Activated naive CD8-positive, alpha-beta T cell treated with anti-CD3 and anti-CD28 coated beads, Interleukin-2, amount 50 U/mL, for 24 hours (primary cell): ENCODE measurements at regions not wholly inside any gene's neighbourhood (a gene's known extent, or its start where the extent isn't known, plus 50 kb on each side); places are given as distances from the start of the nearest gene placed in this dataset.

Experiments used
- ATAC-seq: fragments of 150-1000 bp; cut with Tn5 transposase; one replicate; pipeline ENCODE4 v1.10.0; 2021
- DNase-seq: peaks from one replicate; pipeline ENCODE4 v3.0.0; 2021
- H3K27ac Mint-ChIP-seq: one replicate; pipeline ENCODE4 v1.8.0; 2021; ENCODE audit warnings: mild to moderate bottlenecking, mixed read lengths
- H3K27me3 Mint-ChIP-seq: one replicate; pipeline ENCODE4 v1.8.0; 2021; ENCODE audit warnings: mixed read lengths
- H3K36me3 Mint-ChIP-seq: one replicate; pipeline ENCODE4 v1.8.0; 2021; ENCODE audit warnings: low read depth, mixed read lengths
- H3K4me1 Mint-ChIP-seq: one replicate; pipeline ENCODE4 v1.8.0; 2021; ENCODE audit warnings: mixed read lengths
- H3K4me3 Mint-ChIP-seq: one replicate; pipeline ENCODE4 v1.8.0; 2021; ENCODE audit warnings: mild to moderate bottlenecking, moderate library complexity, mixed read lengths
- H3K9me3 Mint-ChIP-seq: one replicate; pipeline ENCODE4 v1.8.0; 2021; ENCODE audit warnings: mixed read lengths

DNA sequence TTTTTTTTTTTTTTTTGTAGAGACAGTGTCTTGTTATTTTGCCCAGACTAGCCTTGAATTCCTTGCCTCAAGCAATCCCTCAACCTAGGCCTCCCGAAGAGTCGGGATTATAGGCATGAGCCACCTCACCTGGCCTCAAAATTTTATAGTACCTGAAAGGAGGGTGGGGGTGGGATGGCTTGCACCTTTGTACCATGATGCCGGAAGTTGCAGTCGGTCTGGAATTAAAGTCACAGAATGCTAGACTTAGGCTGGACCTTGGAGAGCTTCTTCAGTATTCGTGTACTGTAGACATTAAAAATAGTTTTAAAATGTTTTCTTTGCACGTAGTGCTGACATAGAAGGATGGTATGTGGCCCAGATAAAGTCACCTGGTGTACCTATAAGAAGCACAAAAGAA, 280.9 kb downstream of the STIM2 start:
- no peaks in the 10 kb centered on the region for H3K27me3 Mint-ChIP-seq
- H3K36me3 Mint-ChIP-seq, result no peaks in the 10 kb centered on the region
- no peak for DNase-seq
- H3K27ac Mint-ChIP-seq, result no peak overlapping the region
- H3K4me3 Mint-ChIP-seq, result no peak overlapping the region
- H3K9me3 Mint-ChIP-seq, result no peaks in the 10 kb centered on the region
- ATAC-seq, result no peak
- H3K4me1 Mint-ChIP-seq, result no peaks in the 10 kb centered on the region

GRCh38 chr4:27142841-27143240, 282.2 kb downstream of the STIM2 start:
- Mint-ChIP-seq H3K4me3 (no peak overlapping the region), H3K4me1 (no peaks in the 10 kb centered on the region), H3K9me3 (peaks cover 7% of the 10 kb centered on the region), H3K27me3 (no peaks in the 10 kb centered on the region), H3K27ac (no peak overlapping the region), H3K36me3 (no peaks in the 10 kb centered on the region)
- ATAC-seq (no peak), DNase-seq (no peak)

- Mint-ChIP-seq H3K36me3 (no peaks in the 10 kb centered on the region), H3K4me1 (no peaks in the 10 kb centered on the region), H3K4me3 (no peak overlapping the region), H3K9me3 (peaks cover 7% of the 10 kb centered on the region), H3K27ac (no peak overlapping the region), H3K27me3 (peaks cover under 1% of the 10 kb centered on the region)
- DNase-seq, result no peak
- no peak for ATAC-seq
Observed at GRCh38 chr4:27145597-27145996, 285.0 kb downstream of the STIM2 start.

GRCh38 chr4:27148211-27148895, 287.7 kb downstream of the STIM2 start:
- no peaks in the 10 kb centered on the region for H3K4me1 Mint-ChIP-seq

DNA sequence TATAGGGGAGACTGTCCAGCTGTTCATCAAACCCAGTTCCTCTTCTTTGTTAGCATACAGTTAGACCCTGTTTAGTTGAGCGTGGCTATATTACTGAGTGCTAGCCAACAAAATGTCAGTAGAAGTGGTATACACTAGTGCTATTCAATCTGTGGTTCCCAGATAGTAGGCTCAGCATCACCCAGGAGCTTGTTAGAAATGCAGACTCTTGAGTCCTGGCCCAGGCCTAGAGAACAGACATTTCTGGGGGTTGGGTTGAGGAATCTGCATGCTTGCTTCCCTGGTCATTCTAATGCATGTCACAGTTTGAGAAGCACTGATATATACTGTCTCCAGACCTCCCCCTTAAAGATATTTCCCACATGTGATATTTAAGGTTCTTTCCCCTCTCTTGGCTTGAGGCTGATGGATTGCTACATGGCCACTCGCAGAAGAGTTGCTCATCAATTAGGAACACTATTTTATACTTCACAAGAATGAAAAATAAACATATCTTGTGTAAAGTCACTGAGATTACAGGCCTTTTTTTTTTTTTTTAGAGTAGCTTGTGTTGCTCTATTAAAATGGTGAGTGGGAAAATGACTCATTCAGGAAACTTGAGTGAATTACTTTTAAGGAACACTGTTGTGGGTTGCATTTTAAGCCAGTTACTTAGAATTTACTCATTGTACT, 289.0 kb downstream of the STIM2 start:
- Mint-ChIP-seq H3K4me1 (no peaks in the 10 kb centered on the region), H3K27ac (no peak overlapping the region), H3K9me3 (peaks cover 7% of the 10 kb centered on the region), H3K27me3 (peaks cover 7% of the 10 kb centered on the region), H3K36me3 (no peaks in the 10 kb centered on the region), H3K4me3 (no peak overlapping the region)
- ATAC-seq (no peak), DNase-seq (no peak)

More at GRCh38 chr4:27148211-27148895, 287.7 kb downstream of the STIM2 start:
- Mint-ChIP-seq H3K36me3 (no peaks in the 10 kb centered on the region), H3K9me3 (peaks cover 7% of the 10 kb centered on the region), H3K4me3 (no peak overlapping the region), H3K27ac (no peak overlapping the region), H3K27me3 (peaks cover 4% of the 10 kb centered on the region)
- ATAC-seq (no peak), DNase-seq (no peak)

DNA sequence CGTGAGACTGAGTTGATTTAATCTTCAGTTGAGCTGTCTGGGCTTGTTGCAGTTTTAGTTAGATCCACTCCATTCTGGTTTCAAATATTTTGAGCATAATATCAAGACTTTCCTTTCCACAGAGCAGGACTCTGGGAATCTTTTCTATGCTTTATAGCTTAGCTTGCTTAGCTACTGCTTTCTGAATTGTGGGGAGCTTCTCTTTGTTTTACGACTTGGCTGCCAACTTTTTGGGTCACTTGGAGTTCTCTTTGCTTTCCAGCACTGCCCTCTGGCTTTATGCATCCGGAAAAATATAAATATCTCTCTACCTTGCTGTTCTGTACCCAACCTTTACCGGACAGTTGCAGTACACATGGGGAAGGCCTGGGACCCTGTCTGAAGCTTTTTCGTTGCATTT, 292.1 kb downstream of the STIM2 start:
- no peak overlapping the region for H3K27ac Mint-ChIP-seq
- peaks cover 10% of the 10 kb centered on the region for H3K27me3 Mint-ChIP-seq
- H3K4me3 Mint-ChIP-seq, result no peak overlapping the region
- H3K4me1 Mint-ChIP-seq, result no peaks in the 10 kb centered on the region
- no peaks in the 10 kb centered on the region for H3K9me3 Mint-ChIP-seq
- DNase-seq (no peak), ATAC-seq (no peak)
- no peaks in the 10 kb centered on the region for H3K36me3 Mint-ChIP-seq

GRCh38 chr4:27154706-27155105, 294.1 kb downstream of the STIM2 start:
- ATAC-seq (no peak), DNase-seq (no peak)
- no peaks in the 10 kb centered on the region for H3K36me3 Mint-ChIP-seq
- H3K27me3 Mint-ChIP-seq, result peaks cover 10% of the 10 kb centered on the region
- no peaks in the 10 kb centered on the region for H3K4me1 Mint-ChIP-seq
- peaks cover 2% of the 10 kb centered on the region for H3K9me3 Mint-ChIP-seq
- H3K27ac Mint-ChIP-seq, result no peak overlapping the region
- H3K4me3 Mint-ChIP-seq, result no peak overlapping the region

DNA sequence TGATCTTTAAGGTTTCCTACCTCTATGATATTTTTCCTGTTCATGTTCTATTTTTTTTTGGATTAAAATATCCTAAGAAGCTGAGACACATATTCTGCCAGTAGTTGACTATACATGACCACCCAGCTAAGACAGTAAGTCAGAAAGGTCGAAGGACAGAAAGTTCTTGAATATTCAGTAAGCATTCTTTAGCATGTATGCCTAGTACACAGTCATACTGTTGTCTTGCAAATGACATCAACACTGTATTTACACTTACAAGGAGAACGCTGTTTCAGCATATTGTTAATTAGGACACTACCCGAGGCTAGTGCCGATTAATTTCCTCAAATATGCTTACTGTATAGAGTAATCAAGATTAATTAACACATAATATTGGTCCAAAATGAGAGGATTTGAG, 300.6 kb downstream of the STIM2 start:
- H3K27me3 Mint-ChIP-seq, result peaks cover 2% of the 10 kb centered on the region
- H3K9me3 Mint-ChIP-seq, result peaks cover 5% of the 10 kb centered on the region
- no peaks in the 10 kb centered on the region for H3K4me1 Mint-ChIP-seq
- H3K4me3 Mint-ChIP-seq, result no peak overlapping the region
- DNase-seq, result no peak
- no peak for ATAC-seq
- no peaks in the 10 kb centered on the region for H3K36me3 Mint-ChIP-seq
- no peak overlapping the region for H3K27ac Mint-ChIP-seq

DNA sequence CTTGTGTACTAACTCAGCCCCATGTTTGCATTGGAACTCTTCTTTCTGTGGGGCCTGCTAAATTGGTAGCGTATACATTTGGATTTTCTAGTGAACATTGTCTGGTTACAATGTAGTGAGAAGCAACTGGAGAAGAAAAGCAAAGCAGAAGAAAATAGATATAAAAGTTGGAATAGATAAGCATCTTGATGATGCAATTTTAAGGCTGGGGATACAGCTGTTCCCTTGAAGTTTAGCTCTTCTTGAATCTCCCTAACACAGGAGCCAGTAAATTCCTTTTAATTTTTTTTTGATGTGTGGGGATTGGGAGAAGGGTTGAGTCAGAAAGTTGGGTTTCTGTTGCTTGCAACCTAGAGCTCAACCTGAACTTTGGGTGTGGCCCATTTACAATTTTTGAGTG, 308.1 kb downstream of the STIM2 start:
- no peaks in the 10 kb centered on the region for H3K36me3 Mint-ChIP-seq
- no peak for ATAC-seq
- no peak for DNase-seq
- H3K9me3 Mint-ChIP-seq, result no peaks in the 10 kb centered on the region
- H3K27ac Mint-ChIP-seq, result no peak overlapping the region
- no peaks in the 10 kb centered on the region for H3K4me1 Mint-ChIP-seq
- peaks cover 4% of the 10 kb centered on the region for H3K27me3 Mint-ChIP-seq
- H3K4me3 Mint-ChIP-seq, result no peak overlapping the region

GRCh38 chr4:27173280-27173679, 312.6 kb downstream of the STIM2 start:
- no peak overlapping the region for H3K4me3 Mint-ChIP-seq
- peaks cover 4% of the 10 kb centered on the region for H3K9me3 Mint-ChIP-seq
- H3K4me1 Mint-ChIP-seq, result no peaks in the 10 kb centered on the region
- no peaks in the 10 kb centered on the region for H3K36me3 Mint-ChIP-seq
- H3K27me3 Mint-ChIP-seq, result peaks cover 2% of the 10 kb centered on the region
- no peak for DNase-seq
- H3K27ac Mint-ChIP-seq, result no peak overlapping the region
- ATAC-seq, result no peak

- Mint-ChIP-seq H3K9me3 (peaks cover 4% of the 10 kb centered on the region), H3K27me3 (no peaks in the 10 kb centered on the region), H3K4me1 (no peaks in the 10 kb centered on the region), H3K27ac (no peak overlapping the region), H3K36me3 (no peaks in the 10 kb centered on the region), H3K4me3 (no peak overlapping the region)
- ATAC-seq (no peak), DNase-seq (no peak)
Observed at GRCh38 chr4:27176400-27176799, 315.8 kb downstream of the STIM2 start.

DNA sequence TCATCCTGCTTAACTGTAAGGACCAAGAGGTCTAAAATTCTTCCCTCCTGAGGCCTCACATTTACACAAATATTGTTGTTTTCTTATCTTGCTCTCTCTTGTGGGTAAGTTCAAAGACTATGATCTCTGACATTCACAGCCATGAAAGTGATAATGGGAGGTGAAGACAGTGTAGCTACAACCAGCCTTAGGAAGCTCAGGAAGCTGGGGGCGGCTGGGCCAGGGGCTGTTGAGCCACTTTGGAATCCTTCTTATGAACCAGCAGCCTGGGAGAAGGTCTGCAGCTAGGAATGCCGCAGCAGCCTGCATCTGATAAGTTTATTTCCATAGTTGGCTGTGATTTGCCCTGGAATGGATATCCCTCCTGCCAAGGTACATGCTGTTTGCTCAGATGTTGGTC, 316.2 kb downstream of the STIM2 start:
- H3K27me3 Mint-ChIP-seq, result no peaks in the 10 kb centered on the region
- H3K9me3 Mint-ChIP-seq, result peaks cover 4% of the 10 kb centered on the region
- no peak overlapping the region for H3K27ac Mint-ChIP-seq
- no peaks in the 10 kb centered on the region for H3K4me1 Mint-ChIP-seq
- DNase-seq, result no peak
- H3K4me3 Mint-ChIP-seq, result no peak overlapping the region
- H3K36me3 Mint-ChIP-seq, result no peaks in the 10 kb centered on the region
- ATAC-seq, result no peak

- ATAC-seq, result no peak
- no peak overlapping the region for H3K27ac Mint-ChIP-seq
- H3K27me3 Mint-ChIP-seq, result no peaks in the 10 kb centered on the region
- H3K4me1 Mint-ChIP-seq, result no peaks in the 10 kb centered on the region
- no peak for DNase-seq
- peaks cover 4% of the 10 kb centered on the region for H3K9me3 Mint-ChIP-seq
- H3K36me3 Mint-ChIP-seq, result no peaks in the 10 kb centered on the region
- H3K4me3 Mint-ChIP-seq, result no peak overlapping the region
Observed at GRCh38 chr4:27178061-27178460, 317.4 kb downstream of the STIM2 start.

- ATAC-seq (no peak), DNase-seq (no peak)
- H3K4me3 Mint-ChIP-seq, result no peak overlapping the region
- H3K27ac Mint-ChIP-seq, result no peak overlapping the region
- no peaks in the 10 kb centered on the region for H3K27me3 Mint-ChIP-seq
- H3K4me1 Mint-ChIP-seq, result no peaks in the 10 kb centered on the region
- H3K9me3 Mint-ChIP-seq, result no peaks in the 10 kb centered on the region
- no peaks in the 10 kb centered on the region for H3K36me3 Mint-ChIP-seq
Observed at GRCh38 chr4:27181693-27182092, 321.1 kb downstream of the STIM2 start.

DNA sequence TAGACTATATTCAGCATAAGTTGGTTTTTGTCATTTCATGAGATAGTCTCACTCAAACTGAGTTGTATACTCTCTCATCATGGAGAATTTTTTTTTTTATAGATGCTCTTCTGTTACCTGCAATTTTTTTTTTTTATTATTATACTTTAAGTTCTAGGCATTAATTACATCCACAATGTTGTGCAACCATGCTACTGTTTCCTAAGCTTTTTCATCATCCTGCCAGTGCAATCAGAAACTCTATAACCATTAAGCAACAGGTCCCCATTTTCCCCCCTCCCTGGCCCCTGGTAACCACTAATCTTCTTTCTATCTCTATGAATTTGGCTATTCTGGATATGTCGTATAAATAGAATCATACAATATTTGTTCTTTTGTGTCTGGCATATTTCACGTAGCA, 321.6 kb downstream of the STIM2 start:
- DNase-seq (no peak), ATAC-seq (no peak)
- H3K4me3 Mint-ChIP-seq, result no peak overlapping the region
- no peak overlapping the region for H3K27ac Mint-ChIP-seq
- H3K27me3 Mint-ChIP-seq, result no peaks in the 10 kb centered on the region
- no peaks in the 10 kb centered on the region for H3K4me1 Mint-ChIP-seq
- no peaks in the 10 kb centered on the region for H3K36me3 Mint-ChIP-seq
- no peaks in the 10 kb centered on the region for H3K9me3 Mint-ChIP-seq
